ENCODE measurements at regions not wholly inside any gene's neighbourhood (a gene's known extent, or its start where the extent isn't known, plus 50 kb on each side); places are given as distances from the start of the nearest gene placed in this dataset.

DNA sequence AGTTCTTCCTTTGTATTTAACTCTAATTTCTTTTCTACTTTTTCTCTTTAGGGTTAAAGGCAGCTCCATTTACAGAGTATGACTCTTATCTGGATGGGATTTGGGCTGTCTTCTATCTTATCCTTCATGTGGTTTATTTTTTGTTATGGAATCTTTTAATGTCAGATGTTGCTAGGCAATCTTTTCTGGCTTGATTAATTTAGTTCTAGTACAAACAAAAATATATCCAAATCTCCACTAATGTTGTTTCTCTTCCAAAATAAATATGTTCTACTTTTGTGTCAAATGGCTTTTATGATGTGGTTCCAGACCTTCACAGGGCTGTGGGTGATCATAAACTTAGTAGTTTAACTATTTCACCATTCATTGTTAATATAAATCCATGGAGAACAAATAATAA lies 246.9 kb downstream of the AHR start:
- TF ChIP-seq KLF6 (CRISPR knock-in tag; IDR thresholded peaks at IDR 0.05), result no peak
- no peak for TF ChIP-seq KDM1A (CRISPR knock-in tag; IDR thresholded peaks at IDR 0.05)
- no peak for TF ChIP-seq ZNF138 (CRISPR knock-in tag; IDR thresholded peaks at IDR 0.05; ENCODE audit: low read depth)
- no peak for TF ChIP-seq TAF1 (CRISPR knock-in tag; IDR thresholded peaks at IDR 0.05)
- TF ChIP-seq, protein P1, sequence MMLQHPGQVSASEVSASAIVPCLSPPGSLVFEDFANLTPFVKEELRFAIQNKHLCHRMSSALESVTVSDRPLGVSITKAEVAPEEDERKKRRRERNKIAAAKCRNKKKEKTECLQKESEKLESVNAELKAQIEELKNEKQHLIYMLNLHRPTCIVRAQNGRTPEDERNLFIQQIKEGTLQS (CRISPR knock-in tag; IDR thresholded peaks at IDR 0.05), result no peak
- no peak for TF ChIP-seq POLR2AphosphoS5 (IDR thresholded peaks at IDR 0.05; ENCODE audit: low read depth, low read length)
- TF ChIP-seq MAFK (conservative IDR thresholded peaks at IDR 0.05 in 1 of 2, IDR thresholded peaks at IDR 0.05 in 1 of 2; ENCODE audit: low read length in 2 of 2), result no peak
- TF ChIP-seq, protein P2, sequence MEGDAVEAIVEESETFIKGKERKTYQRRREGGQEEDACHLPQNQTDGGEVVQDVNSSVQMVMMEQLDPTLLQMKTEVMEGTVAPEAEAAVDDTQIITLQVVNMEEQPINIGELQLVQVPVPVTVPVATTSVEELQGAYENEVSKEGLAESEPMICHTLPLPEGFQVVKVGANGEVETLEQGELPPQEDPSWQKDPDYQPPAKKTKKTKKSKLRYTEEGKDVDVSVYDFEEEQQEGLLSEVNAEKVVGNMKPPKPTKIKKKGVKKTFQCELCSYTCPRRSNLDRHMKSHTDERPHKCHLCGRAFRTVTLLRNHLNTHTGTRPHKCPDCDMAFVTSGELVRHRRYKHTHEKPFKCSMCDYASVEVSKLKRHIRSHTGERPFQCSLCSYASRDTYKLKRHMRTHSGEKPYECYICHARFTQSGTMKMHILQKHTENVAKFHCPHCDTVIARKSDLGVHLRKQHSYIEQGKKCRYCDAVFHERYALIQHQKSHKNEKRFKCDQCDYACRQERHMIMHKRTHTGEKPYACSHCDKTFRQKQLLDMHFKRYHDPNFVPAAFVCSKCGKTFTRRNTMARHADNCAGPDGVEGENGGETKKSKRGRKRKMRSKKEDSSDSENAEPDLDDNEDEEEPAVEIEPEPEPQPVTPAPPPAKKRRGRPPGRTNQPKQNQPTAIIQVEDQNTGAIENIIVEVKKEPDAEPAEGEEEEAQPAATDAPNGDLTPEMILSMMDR (CRISPR knock-in tag; IDR thresholded peaks at IDR 0.05), result no peak
- no peak for TF ChIP-seq KAT8 (CRISPR knock-in tag; IDR thresholded peaks at IDR 0.05)
- no peak for TF ChIP-seq RAD21 (CRISPR knock-in tag; IDR thresholded peaks at IDR 0.05)
- TF ChIP-seq MEF2D (CRISPR knock-in tag; IDR thresholded peaks at IDR 0.05), result no peak
- TF ChIP-seq KAT7 (CRISPR knock-in tag; IDR thresholded peaks at IDR 0.05; ENCODE audit: borderline replicate concordance), result no peak
- TF ChIP-seq, protein P3, sequence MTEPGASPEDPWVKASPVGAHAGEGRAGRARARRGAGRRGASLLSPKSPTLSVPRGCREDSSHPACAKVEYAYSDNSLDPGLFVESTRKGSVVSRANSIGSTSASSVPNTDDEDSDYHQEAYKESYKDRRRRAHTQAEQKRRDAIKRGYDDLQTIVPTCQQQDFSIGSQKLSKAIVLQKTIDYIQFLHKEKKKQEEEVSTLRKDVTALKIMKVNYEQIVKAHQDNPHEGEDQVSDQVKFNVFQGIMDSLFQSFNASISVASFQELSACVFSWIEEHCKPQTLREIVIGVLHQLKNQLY (CRISPR knock-in tag; IDR thresholded peaks at IDR 0.05), result no peak
- no peak for TF ChIP-seq ZNF7 (CRISPR knock-in tag; IDR thresholded peaks at IDR 0.05)

Measured in HepG2 (cell line).